Adrenal gland (tissue), 9 donors: ENCODE measurements at regions not wholly inside any gene's neighbourhood (a gene's known extent, or its start where the extent isn't known, plus 50 kb on each side); places are given as distances from the start of the nearest gene placed in this dataset.
"Not testable (repeated sequence)": the region's sequence is repeated elsewhere in the genome, so short reads cannot be mapped to it uniquely, and the experiment has no call there.

Experiments used
- DNase-seq, 7 donors: peaks; one replicate each; pipeline ENCODE4 v3.0.0-alpha.2; 2019 to 2020
- H3K27ac ChIP-seq, 5 donors: fragments of 200-600 bp; sonication (generic) in 4 of 5; 1 replicate in 3 of 5; 2 replicates in 2 of 5; pipeline versions ENCODE4 v1.5.1 to v1.8.0; 2016 to 2020; ENCODE audit warnings: mild to moderate bottlenecking in 1 of 5
- H3K27me3 ChIP-seq: fragments of 200-600 bp; 2 replicates; pipeline ENCODE4 v1.8.0; 2021
- H3K36me3 ChIP-seq, 2 donors: fragments of 200-600 bp; replicated peaks in 1 of 2; 1 replicate in 1 of 2; 2 replicates in 1 of 2; pipeline versions ENCODE4 v1.5.1 to v1.8.0; 2018 to 2022
- H3K4me1 ChIP-seq, 2 donors: fragments of 200-600 bp; replicated peaks in 1 of 2; 1 replicate in 1 of 2; 2 replicates in 1 of 2; pipeline versions ENCODE4 v1.5.1 to v1.8.0; 2018 to 2021
- H3K4me3 ChIP-seq, 4 donors: fragments of 200-600 bp; sonication (generic) in 3 of 4; one replicate each; pipeline ENCODE4 v1.5.1; 2016 to 2018
- H3K9me3 ChIP-seq, 3 donors: fragments of 200-600 bp; sonication (generic) in 1 of 3; replicated peaks in 1 of 3; 1 replicate in 2 of 3; 2 replicates in 1 of 3; pipeline versions ENCODE4 v1.5.1 to v1.8.0; 2016 to 2021
- WGBS, 4 donors: extraction: QIAGEN DNeasy Blood & Tissue Kit in 2 of 4; methylation state at CpG; one replicate each; pipeline versions ENCODE4 v1.1.5 to v1.1.7; 2013 to 2017; 5-methylcytosine and 5-hydroxymethylcytosine counted together
- intact Hi-C, 2 donors: fragments of 100-400 bp; cut with DNase I; formaldehyde crosslinking; loops; one replicate each; pipeline versions ENCODE4 v1.14.1 to v1.15.0; 2022 to 2023
- donor health status: healthy with polysubstance abuse.
- donor health status: Bipolar disorder and iron deficiency.
- donor health status: DM: yes; HTN: yes; CAD: no.
- donor health status: DM: no; HTN: no; CAD: no.
- donor health status: DM: no; HTN: no; CAD: no.

DNA sequence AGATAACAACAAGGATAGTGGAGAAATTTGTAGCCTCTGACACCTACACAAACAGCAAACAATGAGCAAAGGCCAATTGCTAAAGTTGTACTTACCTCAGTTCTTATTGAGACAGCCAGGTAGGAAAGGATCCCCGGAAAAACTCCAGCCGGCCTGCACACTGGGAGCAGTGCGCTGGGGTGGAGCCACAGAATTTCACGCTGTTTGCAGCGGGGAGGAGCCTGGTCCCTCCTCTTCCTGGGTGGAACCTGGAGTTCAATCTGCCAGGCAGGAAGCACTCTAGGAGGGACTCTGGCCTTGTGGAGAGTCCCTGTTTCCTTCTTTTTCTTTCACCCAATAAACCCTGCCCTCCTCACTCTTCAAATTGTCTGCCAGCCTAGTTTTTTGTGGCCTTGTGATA lies 382.6 kb upstream of the TGIF2LX start:
- intact Hi-C loops, H3K9me3 ChIP-seq, H3K27ac ChIP-seq, H3K27me3 ChIP-seq, H3K4me1 ChIP-seq, DNase-seq, H3K36me3 ChIP-seq, H3K4me3 ChIP-seq: not testable (repeated sequence)
- 83 to 93% (median 87%) methylated on average over 5 of the region's 5 CpGs for WGBS, 4 donors

DNA sequence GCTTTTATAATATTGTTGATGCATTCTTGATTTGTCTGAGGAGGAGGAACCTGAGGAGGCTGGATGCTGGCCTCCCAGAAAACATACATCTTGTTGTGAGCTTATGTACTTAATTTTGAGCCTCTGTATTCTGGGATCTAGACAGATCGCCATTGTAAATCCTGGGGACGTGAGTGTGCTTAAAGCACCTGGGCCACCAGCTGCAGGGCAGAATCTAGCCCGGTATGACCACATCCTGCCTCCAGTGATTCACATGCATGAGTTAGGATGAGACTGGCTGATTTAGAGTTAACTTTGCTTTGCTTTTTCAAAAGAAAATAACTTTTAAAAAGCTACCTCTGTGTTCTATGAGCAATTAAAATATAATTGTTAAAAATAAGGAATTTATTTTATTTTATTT lies 364.6 kb upstream of the TGIF2LX start:
- H3K4me3 ChIP-seq, H3K9me3 ChIP-seq, H3K36me3 ChIP-seq, H3K27me3 ChIP-seq, DNase-seq, H3K27ac ChIP-seq, H3K4me1 ChIP-seq, intact Hi-C loops: not testable (repeated sequence)
- 53 to 72% (median 62%) methylated on average over 3 of the region's 3 CpGs for WGBS, 4 donors

DNA sequence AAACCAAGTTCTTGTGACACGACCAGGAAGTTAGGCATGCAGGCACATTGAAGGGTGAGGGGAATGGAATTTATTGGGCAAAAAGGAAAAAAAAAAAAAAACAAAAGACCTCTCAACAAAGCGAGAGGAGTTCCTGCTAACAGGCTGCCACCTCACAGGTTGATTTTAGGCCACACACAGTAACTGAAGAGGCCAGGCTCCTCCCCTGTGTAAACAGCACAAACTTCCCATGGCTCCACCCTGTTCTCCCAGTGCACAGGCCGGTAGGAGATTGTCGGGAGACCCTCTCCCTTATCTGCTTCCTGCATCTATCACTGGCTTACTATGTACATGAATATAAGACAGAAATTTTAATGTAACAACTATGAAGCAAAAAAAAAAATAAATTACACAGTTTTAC lies 359.6 kb upstream of the TGIF2LX start:
- H3K9me3 ChIP-seq, H3K4me1 ChIP-seq, H3K36me3 ChIP-seq, intact Hi-C loops, H3K4me3 ChIP-seq, DNase-seq, H3K27me3 ChIP-seq, H3K27ac ChIP-seq: not testable (repeated sequence)
- WGBS, 4 donors: 35 to 50% (median 43%) methylated on average over 3 to 4 of the region's 4 CpGs

DNA sequence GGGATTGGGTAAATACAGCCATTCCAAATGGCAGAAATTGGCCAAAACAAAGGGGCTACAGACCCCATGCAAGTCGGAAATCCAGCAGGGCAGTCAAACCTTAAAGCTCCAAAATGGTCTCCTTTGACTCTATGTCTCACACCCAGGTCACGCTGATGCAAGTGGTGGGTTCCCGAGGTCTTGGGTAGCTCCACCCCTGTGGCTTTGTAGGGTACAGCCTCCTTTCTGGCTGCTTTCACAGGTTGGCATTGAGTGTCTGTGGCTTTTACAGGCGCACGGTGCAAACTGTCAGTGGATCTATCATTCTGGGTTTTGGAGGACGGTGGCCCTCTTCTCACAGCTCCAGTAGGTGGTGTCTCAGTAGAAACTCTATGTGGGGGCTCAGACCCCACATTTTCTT lies 358.6 kb upstream of the TGIF2LX start:
- H3K4me3 ChIP-seq, H3K27ac ChIP-seq, intact Hi-C loops, H3K4me1 ChIP-seq, H3K9me3 ChIP-seq, DNase-seq, H3K27me3 ChIP-seq, H3K36me3 ChIP-seq: not testable (repeated sequence)
- 81 to 100% (median 83%) methylated on average over 1 to 6 of the region's 6 CpGs; no CpG with 5 or more reads in 1 of the 4 donors for WGBS, 4 donors

DNA sequence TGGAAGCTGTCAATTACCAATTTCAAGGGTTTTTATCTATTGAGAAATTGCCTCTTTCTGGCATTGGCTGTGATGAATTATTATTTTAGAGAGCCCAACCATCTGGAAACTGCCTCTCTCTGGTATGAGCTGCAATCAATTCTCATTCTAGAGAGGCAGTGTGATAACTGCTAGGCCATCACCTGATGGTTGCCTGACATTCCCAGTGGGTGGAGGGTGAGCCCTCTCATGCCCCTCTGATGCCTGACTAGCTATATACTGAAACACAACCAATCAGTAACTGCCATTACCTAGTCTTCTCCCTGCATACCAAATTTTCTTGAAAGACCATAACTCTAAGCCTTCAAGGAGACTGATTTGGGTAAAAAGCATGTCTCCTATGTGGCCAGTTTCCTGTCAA lies 353.9 kb upstream of the TGIF2LX start:
- H3K36me3 ChIP-seq, H3K27me3 ChIP-seq, intact Hi-C loops, H3K4me3 ChIP-seq, H3K27ac ChIP-seq, DNase-seq, H3K9me3 ChIP-seq, H3K4me1 ChIP-seq: not testable (repeated sequence)

DNA sequence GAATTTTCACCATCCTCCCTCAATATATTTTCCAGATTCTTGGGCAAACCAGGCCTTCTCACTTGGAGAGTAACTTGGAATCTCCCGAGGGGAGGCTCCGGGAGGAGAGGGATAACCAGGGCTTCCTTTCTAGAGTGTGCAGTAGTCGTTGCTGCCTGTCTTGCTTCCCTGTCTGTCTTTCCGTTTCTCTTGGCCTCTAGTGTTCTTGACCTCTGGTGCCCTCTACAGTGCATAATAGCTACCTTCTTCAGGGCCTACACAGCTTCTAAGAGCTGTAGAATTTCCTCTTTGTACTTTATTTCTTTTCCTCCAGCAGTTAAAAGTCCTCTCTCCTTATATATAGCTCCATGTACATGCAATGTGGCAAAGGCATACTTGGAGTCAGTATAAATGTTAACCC lies 339.8 kb upstream of the TGIF2LX start:
- DNase-seq, H3K27me3 ChIP-seq, H3K4me3 ChIP-seq, H3K27ac ChIP-seq, intact Hi-C loops, H3K9me3 ChIP-seq, H3K36me3 ChIP-seq, H3K4me1 ChIP-seq: not testable (repeated sequence)
- 27 to 58% (median 57%) methylated on average over 4 of the region's 4 CpGs for WGBS, 4 donors

DNA sequence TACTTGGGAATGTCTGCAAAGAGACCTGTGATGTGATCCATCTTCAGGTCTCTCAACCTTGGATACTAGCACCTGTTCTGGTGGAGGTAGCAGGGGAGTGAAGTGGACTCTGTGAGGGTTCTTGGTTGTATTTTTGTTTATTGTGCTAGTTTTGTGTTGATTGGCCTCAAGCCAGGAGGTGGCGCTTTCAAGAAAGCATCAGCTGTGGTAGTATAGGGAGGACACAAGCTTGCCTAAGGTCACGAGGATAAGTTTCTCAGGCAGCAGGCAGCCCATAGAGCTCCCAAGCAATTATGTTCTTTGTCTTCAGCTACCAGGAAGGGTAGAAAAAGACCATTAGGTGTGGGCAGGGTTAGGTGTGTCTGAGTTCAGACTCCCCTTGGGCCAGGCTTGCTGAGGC lies 289.9 kb upstream of the TGIF2LX start:
- H3K36me3 ChIP-seq, H3K4me1 ChIP-seq, intact Hi-C loops, H3K27ac ChIP-seq, DNase-seq, H3K27me3 ChIP-seq, H3K4me3 ChIP-seq, H3K9me3 ChIP-seq: not testable (repeated sequence)
- WGBS, 4 donors: 59 to 89% (median 81%) methylated on average over 1 to 2 of the region's 2 CpGs

DNA sequence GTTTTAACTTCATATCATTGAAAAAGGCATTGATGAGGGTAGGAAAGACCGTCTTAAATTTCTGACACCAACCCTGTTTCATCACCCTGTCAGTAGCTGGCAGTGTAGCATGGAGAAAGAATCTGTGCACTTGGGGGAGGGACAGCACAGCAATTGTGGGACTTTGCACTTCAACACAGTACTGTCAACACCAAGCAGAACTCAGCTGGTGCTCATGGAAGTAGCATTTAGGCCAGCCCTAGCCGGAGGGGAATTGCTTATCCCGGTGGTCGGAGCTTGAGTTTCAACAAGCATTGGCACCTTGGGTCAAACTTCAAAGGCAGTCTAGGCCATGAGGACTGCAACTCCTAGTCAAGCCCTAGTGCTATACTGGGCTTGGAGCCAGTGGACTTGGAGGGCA lies 285.8 kb upstream of the TGIF2LX start:
- H3K27ac ChIP-seq, H3K4me1 ChIP-seq, intact Hi-C loops, H3K9me3 ChIP-seq, H3K36me3 ChIP-seq, DNase-seq, H3K4me3 ChIP-seq, H3K27me3 ChIP-seq: not testable (repeated sequence)
- 49 to 78% (median 70%) methylated on average over 1 to 4 of the region's 4 CpGs for WGBS, 4 donors

DNA sequence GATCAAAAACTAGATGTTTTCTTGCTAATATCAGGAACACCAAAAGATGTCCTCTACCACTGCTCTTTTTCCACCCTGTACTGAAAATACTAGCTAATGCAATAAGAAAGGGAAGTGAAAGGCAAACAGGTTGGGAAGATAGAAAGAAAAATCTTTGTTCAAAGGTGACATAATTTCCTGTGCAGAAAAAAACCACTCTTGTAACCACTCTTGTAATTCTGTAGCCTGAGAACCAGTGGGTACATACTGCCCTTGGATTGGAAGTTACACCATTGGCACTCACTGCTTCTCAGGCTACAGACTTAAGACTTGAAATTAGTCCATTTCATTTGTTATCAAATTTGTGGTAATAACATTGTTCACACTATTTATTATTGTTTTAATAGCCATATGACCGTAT lies 263.0 kb upstream of the TGIF2LX start:
- DNase-seq, H3K4me3 ChIP-seq, H3K27me3 ChIP-seq, H3K36me3 ChIP-seq, H3K27ac ChIP-seq, H3K9me3 ChIP-seq, H3K4me1 ChIP-seq, intact Hi-C loops: not testable (repeated sequence)
- 50 to 95% (median 86%) methylated on average over 1 of the region's 1 CpG; no CpG with 5 or more reads in 1 of the 4 donors for WGBS, 4 donors

DNA sequence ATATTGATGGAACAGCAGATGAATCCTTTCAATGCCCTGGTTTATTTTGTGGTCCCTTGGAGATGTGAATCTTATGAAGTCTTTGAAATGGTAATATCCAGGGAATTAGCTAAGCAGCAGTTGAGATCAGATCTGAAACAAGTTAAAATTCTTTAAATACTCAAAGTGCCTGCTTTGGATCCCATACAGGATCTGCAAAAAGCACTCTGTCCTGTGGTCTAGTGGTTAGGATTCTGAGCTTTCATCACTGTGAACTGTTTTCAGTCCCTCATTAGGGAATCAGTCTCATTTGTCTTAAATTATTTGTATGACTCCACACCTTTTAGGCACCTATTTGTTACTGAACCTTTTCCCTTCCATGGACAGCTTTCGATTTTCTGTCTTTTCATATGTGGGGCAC lies 215.2 kb upstream of the TGIF2LX start:
- H3K27me3 ChIP-seq, H3K4me3 ChIP-seq, DNase-seq, H3K27ac ChIP-seq, H3K36me3 ChIP-seq, H3K9me3 ChIP-seq, intact Hi-C loops, H3K4me1 ChIP-seq: not testable (repeated sequence)
- no CpG with 5 or more reads among the region's 1 CpG for WGBS, 4 donors

DNA sequence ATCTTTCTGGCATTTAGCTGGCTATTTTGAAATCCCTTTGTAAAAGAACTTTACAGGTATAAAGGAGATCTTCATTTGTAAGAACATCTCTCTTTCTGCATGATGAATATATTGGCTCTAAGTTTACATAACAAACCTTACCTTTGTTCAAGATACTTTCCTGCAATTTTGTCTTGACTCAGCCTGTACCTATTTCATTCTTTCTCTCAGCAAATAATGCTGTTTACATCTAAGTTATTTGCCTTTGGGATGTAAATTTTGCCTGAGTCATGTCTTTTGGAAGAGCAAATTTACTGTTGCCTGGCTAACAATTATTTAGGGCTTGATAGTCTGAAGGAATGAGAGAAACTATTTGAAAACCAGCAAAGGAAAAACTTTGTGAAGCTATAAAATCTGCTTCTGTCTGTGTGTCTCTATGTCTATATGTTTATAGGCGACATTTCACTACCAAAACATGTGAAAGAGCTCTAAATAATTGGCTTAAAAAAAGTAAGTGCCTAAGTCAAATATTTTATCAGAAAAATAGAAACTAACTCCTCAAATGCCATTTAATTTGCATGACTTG lies 214.3 kb upstream of the TGIF2LX start:
- H3K9me3 ChIP-seq, H3K36me3 ChIP-seq, H3K27me3 ChIP-seq, H3K4me1 ChIP-seq, DNase-seq, H3K27ac ChIP-seq, H3K4me3 ChIP-seq, intact Hi-C loops: not testable (repeated sequence)
- 23 to 80% (median 40%) methylated on average over 1 of the region's 1 CpG; no CpG with 5 or more reads in 1 of the 4 donors for WGBS, 4 donors

DNA sequence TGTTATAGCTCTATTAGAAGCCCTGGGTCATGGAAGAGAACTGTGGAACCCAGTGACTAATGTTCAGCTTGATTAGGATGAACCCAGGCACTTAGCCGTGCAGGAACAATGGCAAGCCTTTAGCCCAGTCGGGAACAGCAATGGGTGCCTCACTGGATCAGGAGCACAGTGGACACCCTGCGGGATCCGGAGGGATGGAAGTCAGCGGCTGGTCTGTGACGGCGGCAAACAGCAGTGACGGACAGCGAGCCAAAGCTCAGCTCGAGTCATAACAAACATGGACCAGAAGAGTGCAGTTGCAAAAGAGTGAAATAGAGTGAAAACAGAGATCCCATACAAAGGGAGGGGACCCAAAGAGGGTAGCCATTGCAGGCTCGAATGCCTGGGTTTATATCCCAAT lies 187.3 kb upstream of the TGIF2LX start:
- H3K4me3 ChIP-seq, H3K27me3 ChIP-seq, H3K36me3 ChIP-seq, intact Hi-C loops, DNase-seq, H3K4me1 ChIP-seq, H3K9me3 ChIP-seq, H3K27ac ChIP-seq: not testable (repeated sequence)
- 72 to 96% (median 87%) methylated on average over 9 to 11 of the region's 11 CpGs for WGBS, 4 donors
